ENCODE measurements at regions not wholly inside any gene's neighbourhood (a gene's known extent, or its start where the extent isn't known, plus 50 kb on each side); places are given as distances from the start of the nearest gene placed in this dataset.

GRCh38 chr1:94319319-94320102 is 82.1 kb upstream of the ARHGAP29 start:
- H3K4me1 Mint-ChIP-seq, result no peaks in the 10 kb centered on the region
- DNase-seq (no peak), ATAC-seq (ENCODE audit: low read depth) (no peak)
- H3K27ac Mint-ChIP-seq, result no peak overlapping the region
- no peaks in the 10 kb centered on the region for H3K36me3 Mint-ChIP-seq
- POLR2A ChIA-PET, result no interaction called here
- no peaks in the 10 kb centered on the region for H3K9me3 Mint-ChIP-seq
- no peak overlapping the region for H3K4me3 Mint-ChIP-seq
- peaks cover 11% of the 10 kb centered on the region for H3K27me3 Mint-ChIP-seq

DNA sequence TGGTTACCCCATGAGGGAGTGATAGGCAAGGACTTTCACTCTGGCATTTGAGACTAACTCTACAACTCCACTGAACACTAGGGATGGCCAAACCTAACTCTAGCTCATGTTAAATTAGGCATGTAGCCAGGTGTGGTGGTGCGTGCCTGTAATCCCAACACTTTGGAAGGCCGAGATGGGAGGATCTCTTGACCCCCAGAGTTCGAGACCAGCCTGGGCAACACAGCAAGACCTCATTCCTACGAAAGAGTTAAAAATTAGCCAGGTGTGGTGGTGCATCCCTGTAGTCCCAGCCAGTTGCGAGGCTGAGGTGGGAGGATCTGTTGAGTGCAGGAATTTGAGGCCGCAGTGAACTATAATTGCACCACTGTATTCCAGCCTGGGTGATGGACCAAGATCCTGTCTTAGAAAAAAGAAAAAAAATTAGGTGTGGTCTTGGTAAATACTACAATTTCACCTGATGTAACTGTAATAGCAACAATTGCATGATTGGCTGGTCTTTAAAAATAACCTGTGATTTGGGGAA is 81.2 kb upstream of the ARHGAP29 start:
- no peak for DNase-seq
- POLR2A ChIA-PET, result no interaction called here
- ATAC-seq (ENCODE audit: low read depth), result no peak
- Mint-ChIP-seq H3K4me3 (no peak overlapping the region), H3K27ac (no peak overlapping the region), H3K27me3 (peaks cover 11% of the 10 kb centered on the region), H3K36me3 (no peaks in the 10 kb centered on the region), H3K4me1 (no peaks in the 10 kb centered on the region), H3K9me3 (no peaks in the 10 kb centered on the region)

DNA sequence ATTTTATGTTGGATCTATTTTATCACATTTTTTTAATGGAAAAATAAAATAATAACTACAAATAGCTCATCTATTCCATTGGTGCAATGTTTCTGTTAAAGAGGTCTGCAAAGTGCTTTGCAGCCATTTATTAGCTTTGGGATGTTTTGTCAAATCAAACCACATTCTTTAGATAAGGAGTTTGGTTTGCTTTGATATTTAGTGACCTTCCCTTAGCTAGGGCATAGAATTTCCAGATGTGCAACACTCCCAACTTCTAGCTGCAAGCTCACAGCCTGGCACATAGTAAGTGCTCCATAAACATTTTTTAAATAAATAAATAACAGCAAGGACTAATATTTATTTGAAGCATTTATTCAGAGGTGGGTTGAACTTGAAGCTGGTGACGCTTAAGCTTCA is 80.4 kb upstream of the ARHGAP29 start:
- POLR2A ChIA-PET, result no interaction called here
- H3K27ac Mint-ChIP-seq, result no peak overlapping the region
- H3K9me3 Mint-ChIP-seq, result no peaks in the 10 kb centered on the region
- DNase-seq (no peak), ATAC-seq (ENCODE audit: low read depth) (no peak)
- no peak overlapping the region for H3K4me3 Mint-ChIP-seq
- H3K36me3 Mint-ChIP-seq, result no peaks in the 10 kb centered on the region
- no peaks in the 10 kb centered on the region for H3K4me1 Mint-ChIP-seq
- peaks cover 11% of the 10 kb centered on the region for H3K27me3 Mint-ChIP-seq

DNA sequence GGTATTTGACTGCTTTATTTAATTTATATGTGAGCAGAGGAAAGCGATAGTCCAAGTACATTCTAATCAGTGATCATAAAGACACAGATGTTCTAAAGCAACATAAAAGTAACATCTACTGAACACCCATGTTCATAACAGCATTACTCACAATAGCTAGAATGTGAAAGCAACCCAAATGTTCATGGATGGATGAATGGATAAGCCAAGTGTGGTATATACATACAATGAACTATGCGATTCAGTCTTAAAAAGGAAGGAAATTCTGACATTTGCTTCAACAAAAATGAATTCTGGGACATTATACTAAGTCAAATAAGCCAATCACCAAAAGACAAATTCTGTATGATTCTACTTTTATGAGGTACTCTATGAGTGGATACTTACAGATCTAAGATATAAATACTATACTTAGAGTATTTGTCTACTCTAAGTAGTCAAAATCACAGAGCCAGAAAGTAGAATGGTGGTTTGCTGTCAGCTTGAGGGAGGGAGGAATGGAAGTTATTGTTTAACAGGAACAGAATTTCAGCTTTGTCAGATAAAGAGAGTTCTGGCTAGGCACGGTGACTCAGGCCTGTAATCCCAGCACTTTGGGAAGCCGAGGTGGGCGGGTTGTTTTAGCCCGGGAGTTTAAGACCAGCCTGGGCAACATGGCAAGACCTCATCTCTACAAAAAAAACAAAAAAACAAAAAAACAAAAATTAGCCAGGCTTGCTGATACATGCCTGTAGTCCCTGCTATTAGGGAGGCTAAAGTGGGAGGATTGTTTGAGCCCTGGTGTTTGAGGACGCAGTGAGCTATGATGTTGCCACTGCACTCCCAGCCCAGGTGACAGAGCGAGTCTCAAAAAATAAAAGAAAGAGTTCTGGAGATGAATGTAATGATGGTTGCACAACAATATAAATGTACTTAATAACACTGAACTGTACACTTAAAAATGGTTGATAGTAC is 79.7 kb upstream of the ARHGAP29 start:
- Mint-ChIP-seq H3K9me3 (no peaks in the 10 kb centered on the region), H3K4me1 (no peaks in the 10 kb centered on the region), H3K27me3 (peaks cover 5% of the 10 kb centered on the region), H3K27ac (no peak overlapping the region), H3K36me3 (no peaks in the 10 kb centered on the region), H3K4me3 (no peak overlapping the region)
- DNase-seq (no peak), ATAC-seq (ENCODE audit: low read depth) (no peak)
- POLR2A ChIA-PET, result no interaction called here

DNA sequence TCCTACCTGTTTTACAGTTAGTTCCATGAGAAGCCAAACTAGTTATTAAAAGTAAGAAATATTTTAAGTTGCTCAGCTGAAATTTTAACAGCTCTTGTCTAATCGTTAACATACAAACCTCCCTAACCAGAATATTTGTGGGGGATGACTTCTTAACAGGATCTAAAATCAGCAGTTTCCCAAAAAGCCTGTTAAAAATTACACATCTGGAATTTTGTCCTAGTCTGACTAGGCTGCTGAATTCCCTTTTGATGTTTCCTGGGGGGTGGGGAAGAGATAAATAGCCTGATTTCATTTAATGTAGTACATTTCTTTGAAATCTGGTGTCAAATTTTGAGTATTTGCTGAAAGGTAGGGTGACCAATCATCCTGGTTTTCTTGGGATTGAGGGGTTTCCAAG is 78.8 kb upstream of the ARHGAP29 start:
- Mint-ChIP-seq H3K4me1 (no peaks in the 10 kb centered on the region), H3K36me3 (no peaks in the 10 kb centered on the region), H3K27me3 (peaks cover 4% of the 10 kb centered on the region), H3K9me3 (no peaks in the 10 kb centered on the region), H3K4me3 (no peak overlapping the region), H3K27ac (no peak overlapping the region)
- POLR2A ChIA-PET, result no interaction called here
- ATAC-seq (ENCODE audit: low read depth) (no peak), DNase-seq (no peak)

- Mint-ChIP-seq H3K27me3 (no peaks in the 10 kb centered on the region), H3K4me1 (no peaks in the 10 kb centered on the region), H3K27ac (no peak overlapping the region), H3K4me3 (no peak overlapping the region), H3K36me3 (no peaks in the 10 kb centered on the region), H3K9me3 (no peaks in the 10 kb centered on the region)
- ATAC-seq (ENCODE audit: low read depth), result no peak
- POLR2A ChIA-PET, result no interaction called here
- no peak for DNase-seq
Measured at GRCh38 chr1:94315552-94316116, 78.2 kb upstream of the ARHGAP29 start.

DNA sequence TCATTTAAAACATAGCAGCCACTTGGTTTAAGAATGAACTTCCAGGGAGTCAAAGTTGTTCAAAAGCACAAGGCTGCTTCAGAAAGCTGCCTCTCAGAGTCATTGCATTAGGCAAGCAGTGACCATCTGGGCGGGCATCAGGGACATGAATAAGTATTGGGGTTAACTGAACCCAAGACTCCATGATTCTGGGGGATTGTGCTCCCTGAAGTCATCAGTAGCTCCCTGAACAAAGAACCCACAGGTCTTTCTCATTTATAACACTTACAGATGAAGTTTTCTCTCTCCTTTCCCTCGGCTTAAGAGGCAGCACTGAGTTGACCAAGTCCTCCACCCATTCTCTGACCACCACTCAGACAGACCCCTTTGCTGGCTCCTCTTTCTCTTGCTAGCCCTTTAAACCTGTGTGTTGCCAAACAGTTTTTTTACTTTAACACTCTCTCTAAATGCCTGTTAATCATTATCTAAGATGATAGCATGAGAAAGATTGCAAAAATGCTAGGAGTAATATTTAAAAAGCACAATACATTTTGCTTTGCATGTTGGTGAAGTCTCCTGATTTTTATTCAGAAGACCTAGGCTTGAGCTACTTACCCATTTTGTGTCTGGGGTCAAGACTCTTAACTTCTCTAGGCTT is 77.0 kb upstream of the ARHGAP29 start:
- no peak overlapping the region for H3K27ac Mint-ChIP-seq
- DNase-seq, result no peak
- no peaks in the 10 kb centered on the region for H3K36me3 Mint-ChIP-seq
- H3K9me3 Mint-ChIP-seq, result no peaks in the 10 kb centered on the region
- no peak overlapping the region for H3K4me3 Mint-ChIP-seq
- ATAC-seq (ENCODE audit: low read depth), result no peak
- H3K27me3 Mint-ChIP-seq, result peaks cover 1% of the 10 kb centered on the region
- H3K4me1 Mint-ChIP-seq, result no peaks in the 10 kb centered on the region
- POLR2A ChIA-PET, result no interaction called here

GRCh38 chr1:94310570-94311270 is 73.3 kb upstream of the ARHGAP29 start:
- peaks cover 4% of the 10 kb centered on the region for H3K27me3 Mint-ChIP-seq
- no peak overlapping the region for H3K27ac Mint-ChIP-seq
- ATAC-seq (ENCODE audit: low read depth) (no peak), DNase-seq (no peak)
- no peaks in the 10 kb centered on the region for H3K36me3 Mint-ChIP-seq
- POLR2A ChIA-PET, result no interaction called here
- no peak overlapping the region for H3K4me3 Mint-ChIP-seq
- no peaks in the 10 kb centered on the region for H3K9me3 Mint-ChIP-seq
- H3K4me1 Mint-ChIP-seq, result no peaks in the 10 kb centered on the region

DNA sequence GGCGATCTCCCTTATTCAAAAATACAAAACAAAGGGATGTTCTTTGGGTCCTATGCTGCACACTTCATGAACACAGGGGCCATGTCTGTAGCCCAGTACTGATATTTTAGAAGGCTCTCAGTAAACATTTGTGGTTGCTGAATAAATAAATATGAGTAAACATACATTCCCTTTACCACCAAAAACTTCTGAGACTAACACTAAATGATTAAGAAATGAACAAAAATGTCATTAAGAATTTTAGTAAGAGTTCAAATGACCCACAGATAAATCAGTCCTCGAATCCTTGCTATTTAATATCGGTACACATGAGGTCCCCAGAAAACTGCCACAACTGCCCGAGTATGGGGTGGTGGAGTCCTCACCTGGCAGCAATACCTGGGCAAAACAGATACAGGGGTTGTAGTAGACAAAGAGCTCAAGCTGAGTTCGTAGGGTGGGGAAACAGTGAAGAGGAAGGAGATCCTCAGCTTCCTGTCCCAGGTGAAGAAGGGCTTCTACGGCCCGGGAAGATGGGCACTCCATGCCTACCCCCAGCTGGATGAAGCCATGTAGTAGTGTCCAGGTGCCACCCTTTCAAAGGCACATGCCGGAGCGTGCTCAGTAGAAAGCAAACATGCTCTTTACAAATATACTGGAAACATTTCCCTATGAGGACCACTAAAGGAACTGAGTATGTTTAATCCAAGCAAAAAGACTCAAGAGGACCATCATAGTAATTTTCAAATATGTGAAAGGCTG is 72.6 kb upstream of the ARHGAP29 start:
- no peaks in the 10 kb centered on the region for H3K9me3 Mint-ChIP-seq
- H3K27ac Mint-ChIP-seq, result no peak overlapping the region
- POLR2A ChIA-PET, result no interaction called here
- no peaks in the 10 kb centered on the region for H3K4me1 Mint-ChIP-seq
- DNase-seq (no peak), ATAC-seq (ENCODE audit: low read depth) (no peak)
- no peaks in the 10 kb centered on the region for H3K36me3 Mint-ChIP-seq
- no peak overlapping the region for H3K4me3 Mint-ChIP-seq
- peaks cover 11% of the 10 kb centered on the region for H3K27me3 Mint-ChIP-seq

DNA sequence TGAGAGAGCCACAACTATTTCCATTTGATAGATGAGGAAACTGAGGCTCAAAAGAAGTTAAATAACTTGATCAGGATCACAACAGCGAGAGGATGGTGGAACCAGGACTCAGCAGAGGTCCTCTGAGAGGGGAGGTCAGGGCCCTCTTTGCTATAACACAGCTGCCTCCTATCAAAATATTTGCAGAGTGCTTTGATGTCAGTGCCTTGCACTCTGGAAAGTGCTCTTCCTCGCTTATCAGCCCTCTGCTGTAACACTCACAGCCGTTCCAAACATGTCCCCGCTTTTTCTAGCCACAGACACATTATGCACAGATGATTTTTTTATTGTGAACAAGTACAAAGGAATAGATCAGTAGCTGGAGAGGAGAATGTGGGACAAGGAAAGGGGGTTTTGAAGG is 71.8 kb upstream of the ARHGAP29 start:
- Mint-ChIP-seq H3K27me3 (peaks cover 11% of the 10 kb centered on the region), H3K9me3 (no peaks in the 10 kb centered on the region), H3K27ac (no peak overlapping the region), H3K36me3 (no peaks in the 10 kb centered on the region), H3K4me1 (no peaks in the 10 kb centered on the region), H3K4me3 (no peak overlapping the region)
- DNase-seq (no peak), ATAC-seq (ENCODE audit: low read depth) (no peak)
- POLR2A ChIA-PET, result no interaction called here

DNA sequence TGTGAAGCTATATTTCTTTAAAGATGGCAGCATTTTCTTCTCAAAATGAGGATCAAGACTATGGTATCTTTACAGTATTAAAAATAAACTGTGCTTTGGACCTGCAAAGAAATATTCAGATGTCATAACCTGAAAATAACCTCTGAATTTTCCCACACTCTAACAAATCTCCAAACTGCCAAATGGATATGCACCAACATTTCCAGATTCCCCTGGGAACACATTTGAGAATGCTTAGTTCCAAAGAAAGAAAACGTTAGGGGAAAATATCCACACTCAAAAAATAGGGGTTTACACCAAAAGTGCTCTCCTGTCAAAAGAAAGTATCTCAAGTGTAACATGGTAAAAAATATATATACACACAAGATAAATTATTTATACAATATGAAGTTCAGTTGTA is 69.1 kb upstream of the ARHGAP29 start:
- H3K9me3 Mint-ChIP-seq, result no peaks in the 10 kb centered on the region
- POLR2A ChIA-PET, result no interaction called here
- H3K27ac Mint-ChIP-seq, result no peak overlapping the region
- no peaks in the 10 kb centered on the region for H3K4me1 Mint-ChIP-seq
- no peak overlapping the region for H3K4me3 Mint-ChIP-seq
- DNase-seq (no peak), ATAC-seq (ENCODE audit: low read depth) (no peak)
- H3K36me3 Mint-ChIP-seq, result no peaks in the 10 kb centered on the region
- H3K27me3 Mint-ChIP-seq, result peaks cover 14% of the 10 kb centered on the region

- peaks cover 14% of the 10 kb centered on the region for H3K27me3 Mint-ChIP-seq
- H3K36me3 Mint-ChIP-seq, result no peaks in the 10 kb centered on the region
- ATAC-seq (ENCODE audit: low read depth) (no peak), DNase-seq (no peak)
- no peak overlapping the region for H3K4me3 Mint-ChIP-seq
- H3K9me3 Mint-ChIP-seq, result no peaks in the 10 kb centered on the region
- H3K27ac Mint-ChIP-seq, result no peak overlapping the region
- POLR2A ChIA-PET, result no interaction called here
- no peaks in the 10 kb centered on the region for H3K4me1 Mint-ChIP-seq
Measured at GRCh38 chr1:94305704-94306103, 68.3 kb upstream of the ARHGAP29 start.
